ENCODE measurements at regions not wholly inside any gene's neighbourhood (a gene's known extent, or its start where the extent isn't known, plus 50 kb on each side); places are given as distances from the start of the nearest gene placed in this dataset.

DNA sequence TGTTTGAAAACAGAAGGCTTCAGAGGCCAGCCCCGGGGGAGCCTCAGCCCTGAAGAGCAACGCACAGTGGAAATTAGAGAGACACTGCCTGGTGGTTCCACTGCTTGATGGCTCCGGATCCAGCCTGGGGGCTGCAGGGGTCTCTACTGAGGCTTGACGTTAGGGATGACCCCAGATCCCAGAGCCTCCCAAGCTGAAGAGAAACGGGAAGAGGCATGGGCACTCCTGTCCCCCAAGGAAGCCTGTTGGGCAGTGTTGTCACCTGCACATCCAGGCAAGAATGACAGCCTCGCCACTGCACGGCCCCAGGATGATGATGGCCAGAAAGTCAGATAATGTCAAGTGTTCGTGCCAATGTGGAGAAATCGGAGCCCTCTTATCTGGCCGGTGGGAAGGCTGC is 56.8 kb upstream of the FGF3 start:
- TF ChIP-seq CTCF (IDR thresholded peaks at IDR 0.05; ENCODE audit: low read depth, low read length) (no peak), EZH2phosphoT487 (IDR thresholded peaks at IDR 0.05; ENCODE audit: low read depth) (no peak)
